ENCODE measurements at regions not wholly inside any gene's neighbourhood (a gene's known extent, or its start where the extent isn't known, plus 50 kb on each side); places are given as distances from the start of the nearest gene placed in this dataset.

DNA sequence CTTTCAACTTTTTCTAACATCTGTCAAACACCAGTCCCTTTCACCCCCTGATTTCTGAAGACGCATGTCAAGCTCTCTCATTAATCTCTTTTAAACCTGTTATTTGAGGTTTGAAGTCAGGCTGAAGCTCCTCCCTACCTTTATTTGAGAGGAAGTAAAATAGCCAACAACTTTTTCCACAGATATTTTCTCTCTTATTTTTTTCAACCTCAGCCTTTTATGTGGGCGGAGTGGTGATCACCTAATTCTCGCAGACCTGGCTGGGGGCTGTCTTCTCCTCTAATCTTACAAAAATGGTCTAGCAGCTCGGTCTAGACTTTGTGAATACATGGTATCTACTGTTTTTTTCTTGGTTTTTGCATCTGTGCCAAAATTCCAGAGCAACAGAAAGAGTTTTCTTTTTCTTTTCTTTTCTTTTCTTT is 395.7 kb upstream of the ACTBL2 start:
- TF ChIP-seq, protein P1, sequence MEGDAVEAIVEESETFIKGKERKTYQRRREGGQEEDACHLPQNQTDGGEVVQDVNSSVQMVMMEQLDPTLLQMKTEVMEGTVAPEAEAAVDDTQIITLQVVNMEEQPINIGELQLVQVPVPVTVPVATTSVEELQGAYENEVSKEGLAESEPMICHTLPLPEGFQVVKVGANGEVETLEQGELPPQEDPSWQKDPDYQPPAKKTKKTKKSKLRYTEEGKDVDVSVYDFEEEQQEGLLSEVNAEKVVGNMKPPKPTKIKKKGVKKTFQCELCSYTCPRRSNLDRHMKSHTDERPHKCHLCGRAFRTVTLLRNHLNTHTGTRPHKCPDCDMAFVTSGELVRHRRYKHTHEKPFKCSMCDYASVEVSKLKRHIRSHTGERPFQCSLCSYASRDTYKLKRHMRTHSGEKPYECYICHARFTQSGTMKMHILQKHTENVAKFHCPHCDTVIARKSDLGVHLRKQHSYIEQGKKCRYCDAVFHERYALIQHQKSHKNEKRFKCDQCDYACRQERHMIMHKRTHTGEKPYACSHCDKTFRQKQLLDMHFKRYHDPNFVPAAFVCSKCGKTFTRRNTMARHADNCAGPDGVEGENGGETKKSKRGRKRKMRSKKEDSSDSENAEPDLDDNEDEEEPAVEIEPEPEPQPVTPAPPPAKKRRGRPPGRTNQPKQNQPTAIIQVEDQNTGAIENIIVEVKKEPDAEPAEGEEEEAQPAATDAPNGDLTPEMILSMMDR (IDR thresholded peaks at IDR 0.05): no peak
- TF ChIP-seq EP300 (IDR thresholded peaks at IDR 0.05) (no peak), POLR2A (IDR thresholded peaks at IDR 0.05) (no peak)
